ENCODE measurements at regions not wholly inside any gene's neighbourhood (a gene's known extent, or its start where the extent isn't known, plus 50 kb on each side); places are given as distances from the start of the nearest gene placed in this dataset.
"Not testable (repeated sequence)": the region's sequence is repeated elsewhere in the genome, so short reads cannot be mapped to it uniquely, and the experiment has no call there.

DNA sequence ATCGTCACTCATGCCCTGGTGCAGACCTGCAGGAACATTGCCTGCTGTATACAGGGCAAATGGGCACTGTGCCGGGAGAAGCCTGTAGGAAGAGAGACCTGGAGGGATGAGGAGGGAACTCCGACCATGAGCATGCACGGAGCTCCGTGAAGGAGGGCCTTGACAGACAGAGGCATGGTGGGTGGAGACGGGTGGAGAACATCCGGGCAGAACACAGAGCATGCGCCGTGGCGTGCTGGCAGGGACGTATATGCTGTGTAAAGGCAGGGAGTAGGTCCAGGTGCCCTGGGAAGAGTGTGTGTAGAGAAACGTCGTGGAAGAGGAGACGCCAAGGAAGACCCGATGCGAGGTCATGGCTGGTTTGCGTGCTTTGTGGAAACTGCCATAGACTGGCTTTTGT, 133.0 kb upstream of the FAN1 start:
- peaks cover 9% of the 10 kb centered on the region for H3K36me3 Mint-ChIP-seq (ENCODE audit: low read depth)
- H3K9me3 Mint-ChIP-seq (ENCODE audit: low read depth), result peaks cover 6% of the 10 kb centered on the region
- H3K4me3 Mint-ChIP-seq (ENCODE audit: unreplicated experiment), result no peak overlapping the region
- peaks cover 4% of the 10 kb centered on the region for H3K4me1 Mint-ChIP-seq (ENCODE audit: low read depth)
- no peaks in the 10 kb centered on the region for H3K27me3 Mint-ChIP-seq (ENCODE audit: low read depth)
- no peak overlapping the region for H3K27ac Mint-ChIP-seq (ENCODE audit: unreplicated experiment)
- DNase-seq (ENCODE audit: low spot score), result no peak
- TF ChIP-seq, protein P1, sequence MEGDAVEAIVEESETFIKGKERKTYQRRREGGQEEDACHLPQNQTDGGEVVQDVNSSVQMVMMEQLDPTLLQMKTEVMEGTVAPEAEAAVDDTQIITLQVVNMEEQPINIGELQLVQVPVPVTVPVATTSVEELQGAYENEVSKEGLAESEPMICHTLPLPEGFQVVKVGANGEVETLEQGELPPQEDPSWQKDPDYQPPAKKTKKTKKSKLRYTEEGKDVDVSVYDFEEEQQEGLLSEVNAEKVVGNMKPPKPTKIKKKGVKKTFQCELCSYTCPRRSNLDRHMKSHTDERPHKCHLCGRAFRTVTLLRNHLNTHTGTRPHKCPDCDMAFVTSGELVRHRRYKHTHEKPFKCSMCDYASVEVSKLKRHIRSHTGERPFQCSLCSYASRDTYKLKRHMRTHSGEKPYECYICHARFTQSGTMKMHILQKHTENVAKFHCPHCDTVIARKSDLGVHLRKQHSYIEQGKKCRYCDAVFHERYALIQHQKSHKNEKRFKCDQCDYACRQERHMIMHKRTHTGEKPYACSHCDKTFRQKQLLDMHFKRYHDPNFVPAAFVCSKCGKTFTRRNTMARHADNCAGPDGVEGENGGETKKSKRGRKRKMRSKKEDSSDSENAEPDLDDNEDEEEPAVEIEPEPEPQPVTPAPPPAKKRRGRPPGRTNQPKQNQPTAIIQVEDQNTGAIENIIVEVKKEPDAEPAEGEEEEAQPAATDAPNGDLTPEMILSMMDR (IDR thresholded peaks at IDR 0.05), result no peak

DNA sequence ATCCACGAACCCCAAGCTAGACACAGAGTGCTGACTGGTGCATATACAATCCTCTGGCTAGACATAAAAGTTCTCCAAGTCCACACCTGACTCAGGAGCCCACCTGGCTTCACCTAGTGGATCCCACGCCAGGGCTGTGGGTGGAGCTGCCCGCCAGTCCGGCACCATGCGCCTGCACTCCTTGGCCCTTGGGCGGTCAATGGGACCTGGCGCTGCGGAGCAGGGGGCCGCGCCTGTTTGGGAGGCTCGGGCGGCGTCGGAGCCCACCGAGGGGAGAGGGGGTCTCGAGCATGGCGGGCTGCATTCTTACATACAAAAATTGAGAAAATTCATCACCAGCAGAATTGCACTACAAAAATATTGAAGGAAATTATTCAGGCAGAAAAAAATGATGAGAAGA, 120.7 kb upstream of the FAN1 start:
- Mint-ChIP-seq H3K4me1 (ENCODE audit: low read depth) (no peaks in the 10 kb centered on the region), H3K27me3 (ENCODE audit: low read depth) (peaks cover 3% of the 10 kb centered on the region)
- DNase-seq (ENCODE audit: low spot score), result no peak

DNA sequence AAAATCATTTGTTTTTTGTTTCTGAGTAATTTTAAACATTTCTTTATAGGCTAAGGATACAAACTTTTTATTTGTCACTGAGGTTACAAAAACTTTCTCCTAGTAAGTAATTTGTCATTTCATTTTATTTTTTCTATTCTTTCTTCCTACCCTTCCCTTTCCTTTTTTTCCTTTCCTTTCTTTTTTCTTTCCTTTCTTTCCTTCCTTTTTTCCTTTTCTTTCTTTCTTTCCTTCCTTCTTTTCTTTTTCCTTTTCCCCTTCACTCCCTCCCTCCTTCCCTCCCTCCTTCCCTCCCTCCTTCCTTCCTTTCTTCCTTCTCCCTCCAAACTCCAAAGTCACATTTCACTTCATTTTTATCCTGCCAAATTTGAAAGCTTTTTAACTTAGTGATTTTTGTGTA, 115.1 kb upstream of the FAN1 start:
- peaks cover 12% of the 10 kb centered on the region for H3K27me3 Mint-ChIP-seq (ENCODE audit: low read depth)
- no peaks in the 10 kb centered on the region for H3K9me3 Mint-ChIP-seq (ENCODE audit: low read depth)
- DNase-seq (ENCODE audit: low spot score), result no peak
- H3K36me3 Mint-ChIP-seq (ENCODE audit: low read depth), result no peaks in the 10 kb centered on the region
- H3K4me1 Mint-ChIP-seq (ENCODE audit: low read depth), result peaks cover 10% of the 10 kb centered on the region
- H3K27ac Mint-ChIP-seq (ENCODE audit: unreplicated experiment), result no peak overlapping the region
- TF ChIP-seq, protein P1 (IDR thresholded peaks at IDR 0.05), result no peak
- H3K4me3 Mint-ChIP-seq (ENCODE audit: unreplicated experiment), result no peak overlapping the region

More for the DNA sequence above, 120.7 kb upstream of the FAN1 start:
- H3K4me3 Mint-ChIP-seq (ENCODE audit: unreplicated experiment), result no peak overlapping the region
- H3K36me3 Mint-ChIP-seq (ENCODE audit: low read depth), result peaks cover 3% of the 10 kb centered on the region
- peaks cover 14% of the 10 kb centered on the region for H3K9me3 Mint-ChIP-seq (ENCODE audit: low read depth)
- TF ChIP-seq, protein P1 (IDR thresholded peaks at IDR 0.05), result no peak
- H3K27ac Mint-ChIP-seq (ENCODE audit: unreplicated experiment), result no peak overlapping the region

DNA sequence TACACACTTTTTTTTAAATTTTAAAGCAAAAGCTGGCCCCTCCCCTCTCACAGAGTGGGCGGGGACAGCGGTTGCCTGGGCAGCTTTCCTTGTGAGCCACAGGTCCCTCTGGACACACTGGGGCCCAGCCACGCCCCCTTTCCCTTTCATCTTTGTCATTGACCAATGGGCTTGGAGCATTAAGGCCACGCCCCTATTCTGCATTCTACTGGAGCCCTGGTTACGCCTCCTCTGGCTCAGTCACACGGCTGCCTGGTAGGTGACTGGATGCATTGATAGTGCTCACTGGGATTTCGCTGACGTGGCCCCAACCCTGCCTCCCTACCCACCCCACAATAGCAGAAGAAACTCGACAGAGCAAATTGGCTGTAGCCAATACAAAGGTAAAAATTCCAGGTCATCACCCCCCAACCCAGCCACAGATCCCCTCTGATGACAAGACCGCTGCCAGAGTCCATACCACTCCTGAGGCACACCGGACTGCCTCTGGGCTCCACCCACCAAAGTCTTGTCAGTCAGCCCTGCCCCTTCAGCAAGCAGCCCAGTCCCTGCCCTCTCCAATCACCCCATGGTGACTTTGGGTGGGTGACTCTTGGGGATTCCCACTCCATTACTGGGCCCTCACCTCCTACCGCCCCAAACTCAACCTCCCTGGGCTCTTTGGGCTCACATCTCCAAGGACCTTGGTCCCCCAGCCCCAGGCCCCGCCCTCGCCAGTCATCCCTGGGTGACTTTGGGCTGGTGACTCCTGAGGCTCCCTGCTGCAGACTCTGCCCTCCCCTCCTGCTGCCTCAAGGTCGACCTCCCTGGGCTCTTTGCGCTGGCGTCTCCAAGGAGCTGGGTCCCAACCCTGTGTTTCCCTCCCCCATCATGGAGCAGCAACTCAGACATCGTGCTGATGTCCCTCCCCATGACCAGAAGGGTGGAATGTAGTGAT, 112.2 kb upstream of the FAN1 start:
- no peaks in the 10 kb centered on the region for H3K36me3 Mint-ChIP-seq (ENCODE audit: low read depth)
- no peak overlapping the region for H3K4me3 Mint-ChIP-seq (ENCODE audit: unreplicated experiment)
- peaks cover 12% of the 10 kb centered on the region for H3K27me3 Mint-ChIP-seq (ENCODE audit: low read depth)
- peaks cover 10% of the 10 kb centered on the region for H3K4me1 Mint-ChIP-seq (ENCODE audit: low read depth)
- H3K27ac Mint-ChIP-seq (ENCODE audit: unreplicated experiment), result no peak overlapping the region
- TF ChIP-seq, protein P1 (IDR thresholded peaks at IDR 0.05), result no peak
- H3K9me3 Mint-ChIP-seq (ENCODE audit: low read depth), result no peaks in the 10 kb centered on the region
- peak; percentile 79 for DNase-seq (ENCODE audit: low spot score)

DNA sequence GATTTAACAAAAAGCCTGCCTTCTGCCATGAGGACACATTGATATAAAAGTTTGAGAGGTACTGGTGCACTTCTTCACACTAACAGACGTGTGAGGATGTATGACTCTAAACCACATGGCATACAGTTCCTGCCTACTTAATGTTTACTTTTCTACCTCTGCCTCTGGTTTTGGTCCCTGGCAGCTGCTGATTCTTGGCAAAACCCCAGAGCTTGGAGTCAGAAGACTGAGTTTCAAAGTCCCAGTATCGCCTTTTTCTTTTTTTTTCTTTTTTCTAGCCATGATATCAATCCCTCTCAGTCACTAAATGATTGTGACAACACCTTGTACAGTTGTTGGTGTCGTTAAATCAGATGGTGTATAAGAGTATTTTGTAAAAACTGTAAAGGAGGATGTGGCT, 110.9 kb upstream of the FAN1 start:
- not testable (repeated sequence) for H3K9me3 Mint-ChIP-seq (ENCODE audit: low read depth); H3K27me3 Mint-ChIP-seq (ENCODE audit: low read depth); DNase-seq (ENCODE audit: low spot score); H3K36me3 Mint-ChIP-seq (ENCODE audit: low read depth); H3K4me3 Mint-ChIP-seq (ENCODE audit: unreplicated experiment); H3K27ac Mint-ChIP-seq (ENCODE audit: unreplicated experiment)
- peaks cover 10% of the 10 kb centered on the region for H3K4me1 Mint-ChIP-seq (ENCODE audit: low read depth)

DNA sequence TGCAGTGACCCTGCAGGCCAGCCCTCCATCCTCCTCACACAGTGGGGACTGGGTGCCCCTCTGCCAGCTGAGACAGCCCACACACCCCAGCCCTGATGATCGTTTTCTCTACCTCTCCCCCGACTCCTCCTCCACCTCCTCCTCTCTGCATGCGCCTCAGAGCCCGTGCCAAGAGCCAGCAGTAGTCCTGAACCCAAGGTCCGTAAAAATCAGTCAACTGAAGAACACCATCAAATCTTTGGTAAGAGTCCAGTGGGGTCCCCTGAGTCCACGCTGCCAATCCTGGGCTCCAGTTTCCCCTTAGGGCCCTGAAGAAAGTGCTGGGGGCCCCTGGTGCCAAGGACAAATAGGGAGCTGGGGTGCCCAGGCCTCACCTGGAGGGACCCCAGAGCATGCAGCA, 109.3 kb upstream of the FAN1 start:
- no peak overlapping the region for H3K4me3 Mint-ChIP-seq (ENCODE audit: unreplicated experiment)
- H3K4me1 Mint-ChIP-seq (ENCODE audit: low read depth), result peaks cover 10% of the 10 kb centered on the region
- peaks cover 5% of the 10 kb centered on the region for H3K27me3 Mint-ChIP-seq (ENCODE audit: low read depth)
- TF ChIP-seq, protein P1 (IDR thresholded peaks at IDR 0.05), result no peak
- DNase-seq (ENCODE audit: low spot score), result no peak
- H3K36me3 Mint-ChIP-seq (ENCODE audit: low read depth), result no peaks in the 10 kb centered on the region
- H3K27ac Mint-ChIP-seq (ENCODE audit: unreplicated experiment), result no peak overlapping the region
- no peaks in the 10 kb centered on the region for H3K9me3 Mint-ChIP-seq (ENCODE audit: low read depth)
